ENCODE measurements at regions not wholly inside any gene's neighbourhood (a gene's known extent, or its start where the extent isn't known, plus 50 kb on each side); places are given as distances from the start of the nearest gene placed in this dataset.
A peak's percentile ranks its signal among the peaks of the same experiment; 100 is the strongest.

GRCh38 chr1:232459826-232460225 is 170.1 kb downstream of the SIPA1L2 start:
- Histone ChIP-seq H4K20me1 (ENCODE audit: insufficient read depth) (no peaks in the 10 kb centered on the region), H3K27ac (no peak overlapping the region), H3K36me3 (ENCODE audit: insufficient read depth) (no peaks in the 10 kb centered on the region), H3K4me2 (no peak overlapping the region), H3K4me1 (ENCODE audit: low read depth, poor library complexity, severe bottlenecking) (peaks cover 38% of the 10 kb centered on the region), H3K79me2 (ENCODE audit: insufficient read depth, low read depth) (no peaks in the 10 kb centered on the region), H3K9ac (no peak overlapping the region), H3K4me3 (IDR thresholded peaks at IDR 0.05; ENCODE audit: insufficient read depth, low read depth, low read length) (no peak overlapping the region), H2AFZ (ENCODE audit: low read depth) (no peak overlapping the region), H3K27me3 (ENCODE audit: insufficient read depth, low read depth) (peaks cover 33% of the 10 kb centered on the region; the same call in 1 of the 2 replicates)
- TF ChIP-seq CTCF (conservative IDR thresholded peaks at IDR 0.05; ENCODE audit: low read depth, low read length), result no peak

GRCh38 chr1:232459087-232459486 is 170.8 kb downstream of the SIPA1L2 start:
- no peak overlapping the region for H3K4me3 ChIP-seq (IDR thresholded peaks at IDR 0.05; ENCODE audit: insufficient read depth, low read depth, low read length)
- H3K79me2 ChIP-seq (ENCODE audit: insufficient read depth, low read depth), result no peaks in the 10 kb centered on the region
- peaks cover 33% of the 10 kb centered on the region; the same call in 1 of the 2 replicates for H3K27me3 ChIP-seq (ENCODE audit: insufficient read depth, low read depth)
- TF ChIP-seq CTCF (conservative IDR thresholded peaks at IDR 0.05; ENCODE audit: low read depth, low read length), result no peak
- H3K4me1 ChIP-seq (ENCODE audit: low read depth, poor library complexity, severe bottlenecking), result peaks cover 38% of the 10 kb centered on the region
- H3K36me3 ChIP-seq (ENCODE audit: insufficient read depth), result no peaks in the 10 kb centered on the region
- H3K27ac ChIP-seq, result no peak overlapping the region
- H3K4me2 ChIP-seq, result 0 out of 2 replicates have a peak overlapping the region, but pooled peaks have one; percentile 46
- H3K9ac ChIP-seq, result no peak overlapping the region
- no peak overlapping the region for H2AFZ ChIP-seq (ENCODE audit: low read depth)
- no peaks in the 10 kb centered on the region for H4K20me1 ChIP-seq (ENCODE audit: insufficient read depth)

- Histone ChIP-seq H3K27me3 (ENCODE audit: insufficient read depth, low read depth) (peaks cover 33% of the 10 kb centered on the region; the same call in 1 of the 2 replicates), H3K4me1 (ENCODE audit: low read depth, poor library complexity, severe bottlenecking) (peaks cover 38% of the 10 kb centered on the region), H3K36me3 (ENCODE audit: insufficient read depth) (no peaks in the 10 kb centered on the region), H3K9ac (no peak overlapping the region), H3K27ac (no peak overlapping the region), H3K4me2 (peak overlapping the region; percentile 46), H2AFZ (ENCODE audit: low read depth) (no peak overlapping the region), H4K20me1 (ENCODE audit: insufficient read depth) (no peaks in the 10 kb centered on the region), H3K79me2 (ENCODE audit: insufficient read depth, low read depth) (no peaks in the 10 kb centered on the region), H3K4me3 (IDR thresholded peaks at IDR 0.05; ENCODE audit: insufficient read depth, low read depth, low read length) (no peak overlapping the region)
- TF ChIP-seq CTCF (conservative IDR thresholded peaks at IDR 0.05; ENCODE audit: low read depth, low read length), result no peak
Observed at GRCh38 chr1:232457595-232457994, 172.3 kb downstream of the SIPA1L2 start.

- no peaks in the 10 kb centered on the region for H4K20me1 ChIP-seq (ENCODE audit: insufficient read depth)
- no peak overlapping the region for H3K27ac ChIP-seq
- no peak overlapping the region for H2AFZ ChIP-seq (ENCODE audit: low read depth)
- H3K4me2 ChIP-seq, result peak overlapping the region; percentile 46; the same call in 1 of the 2 replicates
- H3K4me1 ChIP-seq (ENCODE audit: low read depth, poor library complexity, severe bottlenecking), result peaks cover 38% of the 10 kb centered on the region
- no peak overlapping the region for H3K4me3 ChIP-seq (IDR thresholded peaks at IDR 0.05; ENCODE audit: insufficient read depth, low read depth, low read length)
- no peak for TF ChIP-seq CTCF (conservative IDR thresholded peaks at IDR 0.05; ENCODE audit: low read depth, low read length)
- H3K79me2 ChIP-seq (ENCODE audit: insufficient read depth, low read depth), result no peaks in the 10 kb centered on the region
- no peak overlapping the region for H3K9ac ChIP-seq
- H3K27me3 ChIP-seq (ENCODE audit: insufficient read depth, low read depth), result peaks cover 33% of the 10 kb centered on the region; the same call in 1 of the 2 replicates
- no peaks in the 10 kb centered on the region for H3K36me3 ChIP-seq (ENCODE audit: insufficient read depth)
Observed at GRCh38 chr1:232456714-232457113, 173.2 kb downstream of the SIPA1L2 start.
